ENCODE measurements at regions not wholly inside any gene's neighbourhood (a gene's known extent, or its start where the extent isn't known, plus 50 kb on each side); places are given as distances from the start of the nearest gene placed in this dataset.

DNA sequence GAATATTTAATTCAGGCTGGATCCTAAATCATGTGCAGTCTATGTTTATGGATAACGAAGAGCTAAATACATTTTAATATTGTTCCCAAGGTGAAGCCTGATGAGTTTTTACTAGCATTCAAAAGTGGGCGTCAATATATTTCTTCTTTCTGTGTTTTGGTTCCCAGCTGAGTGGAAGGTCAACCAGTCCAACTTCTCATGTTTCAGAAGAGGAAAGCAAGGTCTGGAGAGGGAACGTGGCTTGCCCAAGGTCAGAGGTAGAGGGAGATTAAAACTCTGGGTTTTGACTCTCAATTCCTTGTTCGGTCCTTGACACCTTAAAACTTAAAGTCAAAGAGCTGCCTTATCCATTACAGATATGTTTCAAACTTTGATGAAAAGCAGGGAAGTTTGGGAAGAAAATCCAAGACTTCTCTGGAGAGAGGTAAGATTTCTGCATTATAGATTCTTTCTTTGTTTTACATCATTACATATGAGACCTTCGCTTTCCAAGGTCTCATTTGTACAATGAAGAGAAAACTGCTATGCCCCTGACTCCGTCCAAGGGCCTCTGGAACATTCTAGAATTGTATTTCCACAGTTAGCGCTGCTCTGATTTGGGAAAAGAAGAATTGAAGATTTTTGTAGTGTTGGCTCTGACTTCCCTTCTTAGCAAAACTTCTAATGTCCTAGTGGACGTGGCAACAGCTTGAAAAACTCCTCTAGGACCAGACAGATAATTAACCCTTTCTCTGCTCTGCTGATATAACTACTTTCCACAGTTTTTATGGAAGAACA is 57.7 kb upstream of the HES1 start:
- peaks cover 5% of the 10 kb centered on the region for H3K27me3 Mint-ChIP-seq
- peaks cover 46% of the 10 kb centered on the region for H3K4me1 Mint-ChIP-seq (ENCODE audit: unreplicated experiment)
- H3K9me3 Mint-ChIP-seq = no peaks in the 10 kb centered on the region
- no peaks in the 10 kb centered on the region for H3K36me3 Mint-ChIP-seq
- no peak overlapping the region for H3K27ac Mint-ChIP-seq
- H3K4me3 Mint-ChIP-seq = peak overlapping the region; percentile 6
- no peak for TF ChIP-seq CTCF (conservative IDR thresholded peaks at IDR 0.05)
- no peak for DNase-seq (ENCODE audit: extremely low spot score, unreplicated experiment)

- Mint-ChIP-seq H3K27me3 (peaks cover 5% of the 10 kb centered on the region), H3K9me3 (no peaks in the 10 kb centered on the region), H3K4me3 (no peak overlapping the region)
Measured at GRCh38 chr3:194079702-194080172, 56.2 kb upstream of the HES1 start.

DNA sequence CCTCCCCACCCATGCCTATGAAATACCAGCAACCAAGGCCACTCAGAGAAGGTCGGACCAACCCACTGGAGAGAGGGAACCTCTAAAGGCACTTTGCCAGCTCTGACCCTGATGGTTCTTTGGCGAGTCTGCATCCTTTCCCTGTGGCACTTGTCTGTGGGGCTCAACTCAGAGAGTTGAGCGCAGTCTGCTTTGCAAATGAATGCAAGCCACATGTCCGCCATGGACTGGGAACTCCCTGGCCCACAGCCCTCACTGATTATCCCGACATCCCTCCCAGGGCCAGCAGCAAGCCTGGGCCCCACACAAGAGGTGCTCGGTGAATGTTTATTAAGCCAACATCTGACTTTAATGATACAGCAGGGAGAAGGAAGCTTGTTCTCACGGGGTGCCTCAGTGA is 55.5 kb upstream of the HES1 start:
- Mint-ChIP-seq H3K27ac (no peak overlapping the region), H3K9me3 (no peaks in the 10 kb centered on the region), H3K4me1 (ENCODE audit: unreplicated experiment) (peaks cover 46% of the 10 kb centered on the region), H3K4me3 (no peak overlapping the region), H3K36me3 (no peaks in the 10 kb centered on the region), H3K27me3 (peaks cover 7% of the 10 kb centered on the region)
- no peak for DNase-seq (ENCODE audit: extremely low spot score, unreplicated experiment)
- TF ChIP-seq CTCF (conservative IDR thresholded peaks at IDR 0.05) = no peak

More at GRCh38 chr3:194079702-194080172, 56.2 kb upstream of the HES1 start:
- Mint-ChIP-seq H3K36me3 (no peaks in the 10 kb centered on the region), H3K27ac (no peak overlapping the region), H3K4me1 (ENCODE audit: unreplicated experiment) (peaks cover 51% of the 10 kb centered on the region)
- DNase-seq (ENCODE audit: extremely low spot score, unreplicated experiment) = no peak
- no peak for TF ChIP-seq CTCF (conservative IDR thresholded peaks at IDR 0.05)

- TF ChIP-seq CTCF (conservative IDR thresholded peaks at IDR 0.05) = no peak
- Mint-ChIP-seq H3K27me3 (peaks cover 7% of the 10 kb centered on the region), H3K4me3 (peak overlapping the region; percentile 29), H3K4me1 (ENCODE audit: unreplicated experiment) (peaks cover 48% of the 10 kb centered on the region), H3K27ac (no peak overlapping the region), H3K36me3 (no peaks in the 10 kb centered on the region), H3K9me3 (no peaks in the 10 kb centered on the region)
- no peak for DNase-seq (ENCODE audit: extremely low spot score, unreplicated experiment)
Measured at GRCh38 chr3:194080913-194081800, 54.8 kb upstream of the HES1 start.

DNA sequence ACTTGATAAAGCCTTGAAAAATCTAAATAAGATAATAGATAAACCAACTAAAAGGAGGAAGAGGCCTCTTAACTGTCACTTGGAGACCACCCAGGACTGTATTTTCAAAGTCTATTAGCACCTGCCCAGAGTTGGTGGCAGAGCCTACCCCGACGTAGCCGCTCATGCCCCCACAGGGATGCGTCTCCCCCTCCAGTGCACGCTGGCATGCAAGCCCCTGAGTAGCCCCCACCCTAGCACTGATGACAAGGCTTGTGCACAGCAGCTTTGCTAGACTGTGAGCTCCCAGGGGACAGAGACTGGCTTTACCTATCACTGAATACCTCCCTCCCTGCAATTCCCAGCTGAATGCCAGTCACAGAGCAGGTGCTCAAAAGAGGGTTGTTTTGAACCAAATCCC is 54.1 kb upstream of the HES1 start:
- H3K9me3 Mint-ChIP-seq = no peaks in the 10 kb centered on the region
- no peak for DNase-seq (ENCODE audit: extremely low spot score, unreplicated experiment)
- peaks cover 55% of the 10 kb centered on the region for H3K4me1 Mint-ChIP-seq (ENCODE audit: unreplicated experiment)
- no peaks in the 10 kb centered on the region for H3K36me3 Mint-ChIP-seq
- no peak for TF ChIP-seq CTCF (conservative IDR thresholded peaks at IDR 0.05)
- H3K4me3 Mint-ChIP-seq = no peak overlapping the region
- H3K27me3 Mint-ChIP-seq = peaks cover 7% of the 10 kb centered on the region
- no peak overlapping the region for H3K27ac Mint-ChIP-seq
